Hepatic stellate cell (primary cell): ENCODE measurements at regions not wholly inside any gene's neighbourhood (a gene's known extent, or its start where the extent isn't known, plus 50 kb on each side); places are given as distances from the start of the nearest gene placed in this dataset.

Experiments used
- DNase-seq: peaks from one replicate; pipeline ENCODE4 v3.0.0; 2011; ENCODE audit warnings: low spot score

DNA sequence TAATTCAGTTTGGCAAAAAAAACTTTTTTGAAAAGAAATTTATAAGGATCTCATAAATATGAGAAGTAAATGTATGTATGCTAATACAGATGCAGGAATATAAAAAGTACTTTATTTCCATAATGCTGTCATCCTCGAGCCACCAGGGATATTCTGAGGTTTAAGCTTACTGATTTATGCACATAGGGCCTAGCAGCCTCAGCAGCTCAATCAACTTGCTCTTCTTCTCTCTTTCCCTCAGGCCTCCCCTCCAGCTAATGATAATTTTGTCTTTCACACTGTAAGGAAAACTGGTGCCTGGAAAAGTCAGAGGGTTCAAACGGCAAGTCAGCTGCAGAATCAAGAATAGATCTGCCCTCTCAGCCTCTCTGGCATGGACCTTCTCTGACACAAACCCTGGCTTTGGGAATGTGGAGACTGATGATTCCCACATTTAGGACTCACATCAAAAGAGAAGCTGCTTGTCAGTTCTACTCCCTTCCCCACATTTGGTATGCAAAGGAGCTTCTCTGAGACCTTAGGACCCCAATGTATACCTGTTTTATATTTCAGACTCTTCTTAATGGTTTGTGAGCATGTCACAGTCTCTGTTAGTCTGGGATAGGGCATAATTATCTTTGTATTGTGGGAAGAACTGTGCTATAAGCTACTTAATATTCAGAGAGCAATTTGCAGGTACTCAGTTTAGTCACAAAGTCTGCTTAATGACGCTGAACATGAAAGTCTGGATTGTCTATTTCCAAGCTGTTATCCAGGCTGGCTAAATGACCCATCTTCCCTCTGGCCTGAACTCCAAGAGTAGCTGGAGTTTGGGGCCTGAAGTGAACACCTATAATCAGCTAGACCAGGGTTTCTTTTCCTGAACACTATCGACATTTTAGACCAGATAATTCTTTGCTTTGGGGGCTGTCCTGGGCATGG, 52.1 kb upstream of the DIPK1A start:
- no peak for DNase-seq

DNA sequence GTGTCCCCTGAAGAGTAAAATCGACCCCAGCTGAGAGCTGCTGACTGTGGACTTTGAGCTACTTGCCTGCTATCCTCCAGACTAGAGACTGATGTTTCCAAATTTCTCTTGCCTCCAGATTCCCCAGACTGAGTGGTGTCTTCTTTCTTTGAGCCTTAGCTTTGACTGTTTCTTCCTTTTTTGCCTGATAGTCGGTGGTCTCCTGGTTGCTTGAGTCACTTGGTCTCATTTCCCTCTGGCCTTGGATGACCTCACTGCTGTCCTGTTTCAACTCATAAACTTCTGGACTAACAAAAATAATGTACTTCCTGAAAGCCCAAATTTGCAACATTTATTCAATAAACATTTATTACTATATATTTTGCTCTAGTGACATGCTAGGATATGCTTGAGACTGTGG, 52.9 kb upstream of the DIPK1A start:
- DNase-seq, result no peak

GRCh38 chr1:93015590-93015989, 54.3 kb upstream of the DIPK1A start:
- DNase-seq, result no peak

- DNase-seq, result no peak
These were observed 54.9 kb upstream of the DIPK1A start for GRCh38 chr1:93016171-93016570.

DNA sequence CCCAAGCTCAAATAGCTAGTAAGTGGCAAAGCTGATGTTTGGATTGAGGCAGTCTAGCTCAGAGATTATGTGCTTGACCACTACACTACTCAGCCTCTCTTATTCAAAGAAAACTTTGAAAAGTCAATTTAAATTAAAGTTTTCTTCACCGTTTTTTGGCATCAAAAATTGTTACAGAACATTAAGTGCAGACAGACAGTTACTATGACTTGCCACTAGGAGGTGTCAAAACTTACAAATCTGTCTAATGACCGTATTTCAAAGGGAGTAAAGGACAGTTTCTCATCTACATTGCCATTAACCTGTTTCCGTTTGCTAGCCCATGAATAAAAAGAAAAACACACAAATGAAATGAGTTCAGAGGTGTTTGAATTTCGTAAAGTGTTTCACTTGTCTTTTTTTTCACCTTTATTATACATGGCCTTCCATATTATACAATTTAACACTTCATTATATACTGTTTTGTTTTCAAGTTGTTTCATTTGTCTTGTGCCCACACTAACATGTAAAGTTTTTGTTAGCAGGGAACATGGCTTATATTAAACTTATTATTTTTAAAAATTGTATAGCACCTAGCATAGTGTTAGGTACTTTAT, 57.4 kb upstream of the MTF2 start:
- peak; percentile 42 for DNase-seq

DNA sequence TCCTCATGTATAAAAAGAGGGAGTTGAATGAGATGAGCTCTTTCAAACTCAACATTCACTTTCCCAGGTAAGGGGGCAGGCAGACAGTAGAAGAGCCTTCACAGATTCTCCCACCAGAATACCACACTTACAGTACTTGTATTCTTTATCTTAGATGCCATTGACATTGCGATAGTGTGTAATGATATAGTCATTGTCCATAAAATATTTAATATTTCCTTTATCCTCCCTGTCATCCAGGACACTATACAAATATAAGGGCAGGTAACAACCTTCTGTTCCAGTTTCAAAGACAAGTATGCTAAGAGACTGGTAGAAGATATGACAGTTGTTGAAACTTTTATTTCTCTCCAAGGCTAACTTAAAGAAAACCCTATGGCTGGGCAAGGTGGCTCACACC, 56.5 kb upstream of the MTF2 start:
- DNase-seq, result no peak

GRCh38 chr1:93023281-93023680, 55.8 kb upstream of the MTF2 start:
- no peak for DNase-seq

- no peak for DNase-seq
These were observed 53.5 kb upstream of the MTF2 start for GRCh38 chr1:93025572-93025971.

GRCh38 chr1:93028542-93028941, 50.5 kb upstream of the MTF2 start:
- DNase-seq, result no peak
